ENCODE measurements at regions not wholly inside any gene's neighbourhood (a gene's known extent, or its start where the extent isn't known, plus 50 kb on each side); places are given as distances from the start of the nearest gene placed in this dataset.

GRCh38 chr11:80085563-80085962, 644.7 kb upstream of the TENM4 start:
- no peak for DNase-seq (ENCODE audit: low spot score)
- H3K27me3 Mint-ChIP-seq (ENCODE audit: unreplicated experiment) = peaks cover 4% of the 10 kb centered on the region
- TF ChIP-seq CTCF (IDR thresholded peaks at IDR 0.05; ENCODE audit: unreplicated experiment) = no peak
- no peak overlapping the region for H3K4me3 Mint-ChIP-seq (ENCODE audit: unreplicated experiment)
- H3K27ac Mint-ChIP-seq (ENCODE audit: unreplicated experiment) = no peak overlapping the region
- H3K9me3 Mint-ChIP-seq (ENCODE audit: unreplicated experiment) = no peaks in the 10 kb centered on the region
- H3K36me3 Mint-ChIP-seq (ENCODE audit: low read depth, unreplicated experiment) = no peaks in the 10 kb centered on the region
- peaks cover 3% of the 10 kb centered on the region for H3K4me1 Mint-ChIP-seq (ENCODE audit: unreplicated experiment)

- H3K9me3 Mint-ChIP-seq (ENCODE audit: unreplicated experiment) = no peaks in the 10 kb centered on the region
- no peak for TF ChIP-seq CTCF (IDR thresholded peaks at IDR 0.05; ENCODE audit: unreplicated experiment)
- DNase-seq (ENCODE audit: low spot score) = no peak
- H3K27me3 Mint-ChIP-seq (ENCODE audit: unreplicated experiment) = peaks cover 2% of the 10 kb centered on the region
- H3K36me3 Mint-ChIP-seq (ENCODE audit: low read depth, unreplicated experiment) = no peaks in the 10 kb centered on the region
- peaks cover 3% of the 10 kb centered on the region for H3K4me1 Mint-ChIP-seq (ENCODE audit: unreplicated experiment)
- H3K4me3 Mint-ChIP-seq (ENCODE audit: unreplicated experiment) = no peak overlapping the region
- H3K27ac Mint-ChIP-seq (ENCODE audit: unreplicated experiment) = no peak overlapping the region
Measured at GRCh38 chr11:80084608-80085007, 643.8 kb upstream of the TENM4 start.

- DNase-seq (ENCODE audit: low spot score) = no peak
- Mint-ChIP-seq H3K27ac (ENCODE audit: unreplicated experiment) (no peak overlapping the region), H3K36me3 (ENCODE audit: low read depth, unreplicated experiment) (no peaks in the 10 kb centered on the region)
Measured at GRCh38 chr11:80083531-80083951, 642.7 kb upstream of the TENM4 start.

GRCh38 chr11:80082406-80082805, 641.6 kb upstream of the TENM4 start:
- DNase-seq (ENCODE audit: low spot score) = no peak
- Mint-ChIP-seq H3K27ac (ENCODE audit: unreplicated experiment) (no peak overlapping the region), H3K4me1 (ENCODE audit: unreplicated experiment) (peaks cover 3% of the 10 kb centered on the region), H3K27me3 (ENCODE audit: unreplicated experiment) (peaks cover 2% of the 10 kb centered on the region), H3K9me3 (ENCODE audit: unreplicated experiment) (no peaks in the 10 kb centered on the region), H3K36me3 (ENCODE audit: low read depth, unreplicated experiment) (no peaks in the 10 kb centered on the region), H3K4me3 (ENCODE audit: unreplicated experiment) (no peak overlapping the region)
- no peak for TF ChIP-seq CTCF (IDR thresholded peaks at IDR 0.05; ENCODE audit: unreplicated experiment)

More at GRCh38 chr11:80083531-80083951, 642.7 kb upstream of the TENM4 start:
- Mint-ChIP-seq H3K4me3 (ENCODE audit: unreplicated experiment) (no peak overlapping the region), H3K9me3 (ENCODE audit: unreplicated experiment) (no peaks in the 10 kb centered on the region), H3K27me3 (ENCODE audit: unreplicated experiment) (peaks cover 2% of the 10 kb centered on the region), H3K4me1 (ENCODE audit: unreplicated experiment) (peaks cover 3% of the 10 kb centered on the region)
- TF ChIP-seq CTCF (IDR thresholded peaks at IDR 0.05; ENCODE audit: unreplicated experiment) = no peak

GRCh38 chr11:80077113-80077512, 636.3 kb upstream of the TENM4 start:
- H3K4me1 Mint-ChIP-seq (ENCODE audit: unreplicated experiment) = no peaks in the 10 kb centered on the region

More at GRCh38 chr11:80077113-80077512, 636.3 kb upstream of the TENM4 start:
- Mint-ChIP-seq H3K9me3 (ENCODE audit: unreplicated experiment) (no peaks in the 10 kb centered on the region), H3K27me3 (ENCODE audit: unreplicated experiment) (no peaks in the 10 kb centered on the region), H3K36me3 (ENCODE audit: low read depth, unreplicated experiment) (no peaks in the 10 kb centered on the region), H3K27ac (ENCODE audit: unreplicated experiment) (no peak overlapping the region), H3K4me3 (ENCODE audit: unreplicated experiment) (no peak overlapping the region)
- DNase-seq (ENCODE audit: low spot score) = no peak
- TF ChIP-seq CTCF (IDR thresholded peaks at IDR 0.05; ENCODE audit: unreplicated experiment) = no peak
